ENCODE measurements at regions not wholly inside any gene's neighbourhood (a gene's known extent, or its start where the extent isn't known, plus 50 kb on each side); places are given as distances from the start of the nearest gene placed in this dataset.

- TF ChIP-seq CTCF (conservative IDR thresholded peaks at IDR 0.05; ENCODE audit: low read depth, low read length) (no peak), EZH2 (IDR thresholded peaks at IDR 0.05; ENCODE audit: borderline replicate concordance, low read depth, low read length, poor library complexity, severe bottlenecking) (no peak)
- POLR2A ChIA-PET (ENCODE audit: low non-redundant PET), result no interaction called here
- H3K9me3 ChIP-seq (ENCODE audit: low read depth, low read length, poor library complexity, severe bottlenecking), result no peaks in the 10 kb centered on the region
- no peaks in the 10 kb centered on the region for H3K4me1 ChIP-seq (ENCODE audit: insufficient read depth, low read length, poor library complexity, severe bottlenecking)
- H3K27ac ChIP-seq (ENCODE audit: low read depth, low read length, poor library complexity, severe bottlenecking), result no peak overlapping the region
- BruUV-seq (replicated peaks), result no TSS peak
- peaks cover 7% of the 10 kb centered on the region for H3K27me3 ChIP-seq (replicated peaks; ENCODE audit: insufficient read depth, low read depth, low read length, poor library complexity)
- H3K36me3 ChIP-seq (ENCODE audit: insufficient read depth, low read length, poor library complexity, severe bottlenecking), result no peaks in the 10 kb centered on the region
- DNase-seq (ENCODE audit: low spot score), result no peak
- CTCF ChIA-PET, result no interaction called here
- intact Hi-C loops (cut with micrococcal nuclease; ENCODE audit: unreplicated experiment), result no loop called here
- no peak overlapping the region for H3K4me3 ChIP-seq (ENCODE audit: low read depth, low read length, poor library complexity, severe bottlenecking)
Observed at GRCh38 chr18:78698914-78699313, 280.7 kb upstream of the SALL3 start.

- no TSS peak for BruUV-seq (replicated peaks)
- Histone ChIP-seq H3K4me3 (ENCODE audit: low read depth, low read length, poor library complexity, severe bottlenecking) (no peak overlapping the region), H3K27me3 (replicated peaks; ENCODE audit: insufficient read depth, low read depth, low read length, poor library complexity) (peaks cover 7% of the 10 kb centered on the region), H3K9me3 (ENCODE audit: low read depth, low read length, poor library complexity, severe bottlenecking) (no peaks in the 10 kb centered on the region), H3K4me1 (ENCODE audit: insufficient read depth, low read length, poor library complexity, severe bottlenecking) (no peaks in the 10 kb centered on the region), H3K27ac (ENCODE audit: low read depth, low read length, poor library complexity, severe bottlenecking) (no peak overlapping the region), H3K36me3 (ENCODE audit: insufficient read depth, low read length, poor library complexity, severe bottlenecking) (no peaks in the 10 kb centered on the region)
- ChIA-PET CTCF (no interaction called here), POLR2A (ENCODE audit: low non-redundant PET) (no interaction called here)
- no peak for DNase-seq (ENCODE audit: low spot score)
- intact Hi-C loops (cut with micrococcal nuclease; ENCODE audit: unreplicated experiment), result no loop called here
- TF ChIP-seq CTCF (conservative IDR thresholded peaks at IDR 0.05; ENCODE audit: low read depth, low read length), result no peak
- TF ChIP-seq EZH2 (IDR thresholded peaks at IDR 0.05; ENCODE audit: borderline replicate concordance, low read depth, low read length, poor library complexity, severe bottlenecking), result no peak
Observed at GRCh38 chr18:78699499-78699898, 280.1 kb upstream of the SALL3 start.

- ChIA-PET CTCF (no interaction called here), POLR2A (ENCODE audit: low non-redundant PET) (no interaction called here)
- H3K27ac ChIP-seq (ENCODE audit: low read depth, low read length, poor library complexity, severe bottlenecking), result no peak overlapping the region
- intact Hi-C loops (cut with micrococcal nuclease; ENCODE audit: unreplicated experiment), result no loop called here
- DNase-seq (ENCODE audit: low spot score), result no peak
- H3K36me3 ChIP-seq (ENCODE audit: insufficient read depth, low read length, poor library complexity, severe bottlenecking), result no peaks in the 10 kb centered on the region
- TF ChIP-seq CTCF (conservative IDR thresholded peaks at IDR 0.05; ENCODE audit: low read depth, low read length) (no peak), EZH2 (IDR thresholded peaks at IDR 0.05; ENCODE audit: borderline replicate concordance, low read depth, low read length, poor library complexity, severe bottlenecking) (no peak)
- H3K27me3 ChIP-seq (replicated peaks; ENCODE audit: insufficient read depth, low read depth, low read length, poor library complexity), result peaks cover 7% of the 10 kb centered on the region
- BruUV-seq (replicated peaks), result no TSS peak
- H3K9me3 ChIP-seq (ENCODE audit: low read depth, low read length, poor library complexity, severe bottlenecking), result no peaks in the 10 kb centered on the region
- no peak overlapping the region for H3K4me3 ChIP-seq (ENCODE audit: low read depth, low read length, poor library complexity, severe bottlenecking)
- H3K4me1 ChIP-seq (ENCODE audit: insufficient read depth, low read length, poor library complexity, severe bottlenecking), result no peaks in the 10 kb centered on the region
Observed at GRCh38 chr18:78701771-78702396, 277.7 kb upstream of the SALL3 start.
